Hematopoietic multipotent progenitor cell (in vitro differentiated cells): ENCODE measurements at regions not wholly inside any gene's neighbourhood (a gene's known extent, or its start where the extent isn't known, plus 50 kb on each side); places are given as distances from the start of the nearest gene placed in this dataset.
"Not testable (repeated sequence)": the region's sequence is repeated elsewhere in the genome, so short reads cannot be mapped to it uniquely, and the experiment has no call there.

Experiments
- DNase-seq, 3 donors: peaks; one replicate each; pipeline ENCODE4 v3.0.0-alpha.2; 2011 to 2015; ENCODE audit warnings: low read depth in 2 of 3, low spot score in 2 of 3

- DNase-seq = no peak
Measured at GRCh38 chr6:115467726-115468125, 593.0 kb downstream of the FRK start.

GRCh38 chr6:115460913-115461312 is 599.8 kb downstream of the FRK start:
- no peak for DNase-seq

- DNase-seq = no peak
Measured at GRCh38 chr6:115456848-115457247, 603.8 kb downstream of the FRK start.

- no peak for DNase-seq
Measured at GRCh38 chr6:115443825-115444478, 616.7 kb downstream of the FRK start.

GRCh38 chr6:115442323-115442722 is 618.4 kb downstream of the FRK start:
- no peak for DNase-seq

GRCh38 chr6:115441651-115442050 is 619.0 kb downstream of the FRK start:
- DNase-seq = no peak

GRCh38 chr6:115415378-115415777 is 645.3 kb downstream of the FRK start:
- no peak for DNase-seq

- not testable (repeated sequence) for DNase-seq
Measured at GRCh38 chr6:115414916-115415315, 645.8 kb downstream of the FRK start.

GRCh38 chr6:115411756-115412155 is 648.9 kb downstream of the FRK start:
- DNase-seq = no peak

GRCh38 chr6:115404446-115404845 is 656.2 kb downstream of the FRK start:
- DNase-seq = no peak

- no peak for DNase-seq
Measured at GRCh38 chr6:115398607-115399006, 662.1 kb downstream of the FRK start.

GRCh38 chr6:115396112-115396906 is 664.4 kb downstream of the FRK start:
- DNase-seq = no peak

GRCh38 chr6:115393821-115394220 is 666.9 kb downstream of the FRK start:
- no peak for DNase-seq

GRCh38 chr6:115370202-115370601 is 690.5 kb downstream of the FRK start:
- no peak for DNase-seq

GRCh38 chr6:115365783-115366182 is 694.9 kb downstream of the FRK start:
- no peak for DNase-seq

GRCh38 chr6:115363379-115363778 is 697.3 kb downstream of the FRK start:
- no peak for DNase-seq

GRCh38 chr6:115362234-115362633 is 698.5 kb downstream of the FRK start:
- DNase-seq = no peak

- DNase-seq = no peak
Measured at GRCh38 chr6:115360602-115361325, 699.9 kb downstream of the FRK start.

GRCh38 chr6:115358616-115359015 is 702.1 kb downstream of the FRK start:
- DNase-seq = no peak

GRCh38 chr6:115356371-115356770 is 704.3 kb downstream of the FRK start:
- DNase-seq = no peak

- DNase-seq = no peak
Measured at GRCh38 chr6:115323001-115323400, 737.7 kb downstream of the FRK start.

- no peak for DNase-seq
Measured at GRCh38 chr6:115319823-115320222, 740.9 kb downstream of the FRK start.
